ENCODE measurements at regions not wholly inside any gene's neighbourhood (a gene's known extent, or its start where the extent isn't known, plus 50 kb on each side); places are given as distances from the start of the nearest gene placed in this dataset.

DNA sequence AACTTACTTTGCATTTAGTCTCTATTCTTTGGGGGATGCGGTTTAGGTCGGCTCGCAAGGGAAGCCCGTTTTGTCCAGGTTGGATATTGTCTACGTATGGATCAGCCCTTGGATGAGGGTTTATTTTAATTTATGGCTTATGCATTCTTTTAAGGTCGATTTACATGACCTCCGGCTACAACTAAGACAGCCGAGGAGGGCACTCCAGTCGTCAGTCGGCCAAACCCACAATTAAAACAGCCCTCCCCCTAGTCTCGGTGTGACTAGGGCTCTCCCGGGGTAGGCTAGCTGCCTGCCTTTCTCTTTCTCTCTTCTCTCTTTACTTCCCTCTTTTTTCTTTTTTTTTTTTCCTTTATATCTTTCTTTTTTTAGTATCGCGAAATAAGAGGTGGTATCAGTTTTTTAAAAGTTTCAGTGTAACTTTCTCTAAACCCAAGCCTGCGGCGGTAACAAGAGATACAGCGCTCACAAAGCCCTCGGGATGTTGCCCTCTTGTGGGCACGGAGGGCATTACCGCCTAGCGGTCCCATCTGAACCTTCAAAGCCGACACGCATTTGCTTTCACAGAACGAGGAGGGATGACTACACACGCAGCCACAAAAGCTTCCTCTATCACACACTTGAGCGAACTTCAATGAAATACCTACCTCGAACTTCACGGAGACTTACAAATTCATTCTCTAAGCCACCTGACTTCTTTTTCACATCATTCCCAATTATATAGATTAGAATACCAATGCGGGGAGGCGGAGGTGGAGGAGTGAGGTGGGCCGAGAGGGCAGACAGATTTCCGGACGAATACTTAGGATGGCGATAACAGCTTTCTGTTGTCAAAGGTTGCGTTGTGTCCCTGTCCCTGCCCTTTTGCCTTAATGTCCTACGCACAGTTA, 132.3 kb upstream of the C11orf58 start:
- in situ Hi-C loops (cut with HindIII; ENCODE audit: low sequenced_read_pairs): no loop called here
- peak overlapping the region; percentile 63 for H3K4me3 ChIP-seq (ENCODE audit: low read depth, low read length)
- DNase-seq (ENCODE audit: low read depth, low spot score): peak; percentile 94
- TF ChIP-seq, protein P1, sequence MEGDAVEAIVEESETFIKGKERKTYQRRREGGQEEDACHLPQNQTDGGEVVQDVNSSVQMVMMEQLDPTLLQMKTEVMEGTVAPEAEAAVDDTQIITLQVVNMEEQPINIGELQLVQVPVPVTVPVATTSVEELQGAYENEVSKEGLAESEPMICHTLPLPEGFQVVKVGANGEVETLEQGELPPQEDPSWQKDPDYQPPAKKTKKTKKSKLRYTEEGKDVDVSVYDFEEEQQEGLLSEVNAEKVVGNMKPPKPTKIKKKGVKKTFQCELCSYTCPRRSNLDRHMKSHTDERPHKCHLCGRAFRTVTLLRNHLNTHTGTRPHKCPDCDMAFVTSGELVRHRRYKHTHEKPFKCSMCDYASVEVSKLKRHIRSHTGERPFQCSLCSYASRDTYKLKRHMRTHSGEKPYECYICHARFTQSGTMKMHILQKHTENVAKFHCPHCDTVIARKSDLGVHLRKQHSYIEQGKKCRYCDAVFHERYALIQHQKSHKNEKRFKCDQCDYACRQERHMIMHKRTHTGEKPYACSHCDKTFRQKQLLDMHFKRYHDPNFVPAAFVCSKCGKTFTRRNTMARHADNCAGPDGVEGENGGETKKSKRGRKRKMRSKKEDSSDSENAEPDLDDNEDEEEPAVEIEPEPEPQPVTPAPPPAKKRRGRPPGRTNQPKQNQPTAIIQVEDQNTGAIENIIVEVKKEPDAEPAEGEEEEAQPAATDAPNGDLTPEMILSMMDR (IDR thresholded peaks at IDR 0.05; ENCODE audit: low read depth, low read length): peak; percentile 98

DNA sequence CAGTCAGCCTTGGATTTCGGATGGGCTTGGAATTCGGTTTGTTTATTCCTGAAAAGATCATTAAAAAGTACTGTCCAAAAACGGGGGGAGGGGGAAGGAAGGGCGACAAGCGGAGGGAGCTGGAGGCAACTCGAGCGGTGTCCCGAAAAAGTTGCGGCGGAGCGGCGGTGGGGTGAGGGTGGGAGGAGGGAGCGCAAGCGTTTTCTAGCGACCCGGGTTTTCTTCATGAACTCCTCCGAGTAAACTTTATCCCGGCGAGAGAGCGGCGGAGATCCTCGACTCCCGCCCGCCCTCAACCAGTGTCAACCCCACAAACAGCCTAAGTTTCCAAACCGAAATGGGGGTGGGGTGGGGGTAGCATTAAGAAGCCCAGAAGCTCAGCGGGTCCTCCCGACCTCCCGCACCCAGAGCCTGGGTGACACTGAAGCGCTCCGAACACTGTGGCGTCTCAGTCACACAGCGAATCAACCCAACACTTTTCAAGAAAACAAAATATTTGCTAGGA, 133.0 kb upstream of the C11orf58 start:
- peak overlapping the region; percentile 63 for H3K4me3 ChIP-seq (ENCODE audit: low read depth, low read length)
- in situ Hi-C loops (cut with HindIII; ENCODE audit: low sequenced_read_pairs): no loop called here
- TF ChIP-seq, protein P1 (IDR thresholded peaks at IDR 0.05; ENCODE audit: low read depth, low read length): no peak
- peak; percentile 40 for DNase-seq (ENCODE audit: low read depth, low spot score)

DNA sequence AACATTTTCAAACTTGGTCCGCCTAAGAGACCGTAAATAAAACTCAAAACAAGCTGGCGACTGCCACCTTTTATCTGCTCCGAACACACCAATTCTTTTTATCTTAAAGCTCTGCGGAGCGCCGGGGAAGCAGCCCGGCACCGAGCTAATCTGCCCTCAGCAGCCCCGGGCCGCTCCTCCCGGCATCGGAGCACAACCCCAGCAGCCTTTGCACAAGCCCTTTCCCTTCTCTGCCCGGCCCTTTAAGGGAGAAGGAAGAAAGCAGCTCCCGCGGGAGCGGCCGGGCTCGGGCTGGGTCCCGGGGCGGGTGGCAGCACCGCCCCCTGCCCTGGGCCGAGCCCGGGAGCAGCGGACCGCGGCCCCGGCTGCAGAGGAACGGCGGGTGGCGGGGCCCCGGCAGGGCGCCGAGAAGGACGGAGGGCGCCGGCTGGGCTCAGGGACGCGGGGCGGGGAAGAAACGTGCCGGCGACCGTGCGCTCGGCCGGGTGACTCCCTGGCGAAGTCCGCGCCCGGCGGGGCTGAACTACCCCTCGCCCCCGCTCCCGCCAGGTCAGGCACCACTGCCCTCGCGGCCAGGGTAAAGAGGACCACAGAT, 133.6 kb upstream of the C11orf58 start:
- DNase-seq (ENCODE audit: low read depth, low spot score): peak; percentile 40
- H3K4me3 ChIP-seq (ENCODE audit: low read depth, low read length): peak overlapping the region; percentile 63
- TF ChIP-seq, protein P1 (IDR thresholded peaks at IDR 0.05; ENCODE audit: low read depth, low read length): no peak
- in situ Hi-C loops (cut with HindIII; ENCODE audit: low sequenced_read_pairs): no loop called here

DNA sequence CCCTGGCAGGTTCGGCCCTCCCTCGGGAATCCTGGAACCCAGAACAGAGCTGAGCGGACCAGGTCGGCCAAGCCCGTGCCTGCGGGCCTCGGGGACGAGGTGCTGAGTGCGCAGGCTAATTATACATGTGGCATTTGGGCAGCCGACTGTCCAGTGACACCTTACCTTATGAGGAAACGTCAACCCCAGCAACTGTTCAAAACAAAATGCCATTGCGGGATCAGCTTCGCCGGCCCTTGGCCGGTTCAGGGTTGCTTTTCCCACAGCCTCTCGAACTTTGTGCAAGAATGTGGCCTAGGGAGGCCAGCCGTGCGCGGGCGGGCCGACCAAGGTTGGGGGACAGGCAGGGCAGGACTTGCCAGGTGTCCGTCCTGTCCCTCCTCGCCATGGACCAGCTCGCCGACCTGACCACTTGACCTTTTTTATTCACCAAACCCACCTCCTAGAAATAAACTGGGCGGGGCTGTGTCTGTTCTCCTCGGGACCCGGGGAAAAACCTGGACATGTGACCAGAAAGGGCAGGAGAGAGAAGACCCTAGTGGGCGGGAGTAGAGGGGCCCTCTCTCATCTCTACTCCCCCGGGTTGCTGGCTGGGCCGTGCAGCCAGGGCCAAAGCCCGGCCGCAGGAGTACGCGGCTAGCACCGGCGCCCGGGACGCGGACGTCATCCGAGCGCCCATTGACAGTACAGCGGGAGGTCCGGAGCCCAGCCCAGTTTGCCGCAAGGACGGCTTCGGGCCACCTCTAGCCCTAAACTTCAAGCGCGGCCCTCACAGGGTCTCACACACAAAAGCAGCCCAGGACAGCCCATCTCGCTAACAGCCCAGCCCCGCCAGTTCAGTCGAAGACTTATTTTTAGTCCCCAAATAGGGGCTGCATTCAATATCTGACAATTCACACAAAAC, 134.3 kb upstream of the C11orf58 start:
- in situ Hi-C loops (cut with HindIII; ENCODE audit: low sequenced_read_pairs): no loop called here
- TF ChIP-seq, protein P1 (IDR thresholded peaks at IDR 0.05; ENCODE audit: low read depth, low read length): no peak
- H3K4me3 ChIP-seq (ENCODE audit: low read depth, low read length): peak overlapping the region; percentile 63
- DNase-seq (ENCODE audit: low read depth, low spot score): peak; percentile 39

DNA sequence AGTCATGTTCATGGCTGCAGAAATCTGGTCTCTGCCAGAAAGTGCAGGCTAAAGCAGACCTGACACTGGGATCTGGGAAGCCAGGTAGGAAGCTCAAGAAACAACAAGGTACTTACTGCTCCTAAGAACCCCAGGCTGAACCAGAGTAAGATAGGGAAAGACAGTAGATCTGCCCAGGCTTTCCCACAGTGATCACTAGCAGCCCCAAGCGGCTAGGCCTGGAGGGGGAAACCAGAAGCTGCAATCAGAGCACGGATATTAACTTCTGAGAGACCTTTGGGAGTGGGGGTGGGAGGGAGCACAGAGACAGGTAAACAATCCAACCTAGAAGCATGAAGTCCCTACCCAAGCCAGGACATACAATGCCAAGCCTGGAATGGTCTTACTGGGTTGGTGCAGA, 135.2 kb upstream of the C11orf58 start:
- TF ChIP-seq, protein P1 (IDR thresholded peaks at IDR 0.05; ENCODE audit: low read depth, low read length): no peak
- DNase-seq (ENCODE audit: low read depth, low spot score): no peak
- in situ Hi-C loops (cut with HindIII; ENCODE audit: low sequenced_read_pairs): no loop called here
- no peak overlapping the region for H3K4me3 ChIP-seq (ENCODE audit: low read depth, low read length)

DNA sequence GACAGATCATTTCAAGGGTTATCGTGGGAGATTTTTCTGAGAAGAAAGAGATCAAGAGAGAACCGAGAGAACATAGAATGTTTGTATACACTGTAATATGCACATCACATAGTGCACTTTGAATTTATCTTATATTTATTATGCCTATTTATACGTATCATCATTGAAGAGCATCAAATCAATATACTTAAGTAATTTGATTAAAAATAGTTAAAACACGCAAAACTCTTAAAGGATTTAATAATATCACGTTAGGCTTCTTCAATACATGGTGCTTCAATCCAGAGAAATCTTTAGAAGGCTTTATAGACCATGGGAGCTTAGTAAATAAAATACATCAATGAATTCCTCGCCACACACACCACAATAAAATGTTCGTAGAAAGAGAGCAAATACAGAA, 139.5 kb upstream of the C11orf58 start:
- in situ Hi-C loops (cut with HindIII; ENCODE audit: low sequenced_read_pairs): no loop called here
- no peak for DNase-seq (ENCODE audit: low read depth, low spot score)

More for the DNA sequence above, 139.5 kb upstream of the C11orf58 start:
- no peak overlapping the region for H3K4me3 ChIP-seq (ENCODE audit: low read depth, low read length)
- TF ChIP-seq, protein P1 (IDR thresholded peaks at IDR 0.05; ENCODE audit: low read depth, low read length): no peak
